Keratinocyte (primary cell): ENCODE measurements at regions not wholly inside any gene's neighbourhood (a gene's known extent, or its start where the extent isn't known, plus 50 kb on each side); places are given as distances from the start of the nearest gene placed in this dataset.

Experiments
- EZH2 ChIP-seq: IDR thresholded peaks from one replicate; pipeline ENCODE4 v1.6.1; 2012; ENCODE audit warnings: inconsistent platforms, mild to moderate bottlenecking, low read length, moderate library complexity
- TF ChIP-seq, protein P1 (sequence below), 3 experiments: IDR thresholded peaks in 1 of 3; conservative IDR thresholded peaks in 1 of 3; optimal IDR thresholded peaks in 1 of 3; 2 replicates in 2 of 3; 3 replicates in 1 of 3; pipeline versions ENCODE3 to v1.5.1; 2011; ENCODE audit warnings: low read length in 3 of 3, mild to moderate bottlenecking in 3 of 3, moderate library complexity in 2 of 3, control low read depth in 1 of 3, inconsistent platforms in 1 of 3; ENCODE audit not compliant: insufficient read depth in 2 of 3; ENCODE audit errors: extremely low read depth in 1 of 3

DNA sequence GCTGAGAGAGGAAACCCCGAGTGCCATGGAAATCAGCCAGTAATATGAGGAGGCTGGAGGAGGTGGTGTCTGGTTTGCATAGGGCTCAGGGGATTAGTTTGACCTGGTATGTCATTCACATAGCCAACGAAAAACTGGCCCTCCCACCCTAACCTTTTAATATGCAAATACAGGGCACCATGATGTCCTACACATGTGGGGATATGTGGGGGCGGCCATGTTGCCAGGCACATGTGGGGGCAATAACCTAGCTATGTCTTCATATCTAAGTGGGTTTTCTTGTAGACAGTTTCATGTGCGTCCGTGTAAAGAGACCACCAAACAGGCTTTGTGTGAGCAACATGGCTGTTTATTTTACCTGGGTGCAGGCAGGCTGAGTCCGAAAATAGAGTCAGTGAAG, 110.1 kb downstream of the MOBP start:
- TF ChIP-seq, protein P1, sequence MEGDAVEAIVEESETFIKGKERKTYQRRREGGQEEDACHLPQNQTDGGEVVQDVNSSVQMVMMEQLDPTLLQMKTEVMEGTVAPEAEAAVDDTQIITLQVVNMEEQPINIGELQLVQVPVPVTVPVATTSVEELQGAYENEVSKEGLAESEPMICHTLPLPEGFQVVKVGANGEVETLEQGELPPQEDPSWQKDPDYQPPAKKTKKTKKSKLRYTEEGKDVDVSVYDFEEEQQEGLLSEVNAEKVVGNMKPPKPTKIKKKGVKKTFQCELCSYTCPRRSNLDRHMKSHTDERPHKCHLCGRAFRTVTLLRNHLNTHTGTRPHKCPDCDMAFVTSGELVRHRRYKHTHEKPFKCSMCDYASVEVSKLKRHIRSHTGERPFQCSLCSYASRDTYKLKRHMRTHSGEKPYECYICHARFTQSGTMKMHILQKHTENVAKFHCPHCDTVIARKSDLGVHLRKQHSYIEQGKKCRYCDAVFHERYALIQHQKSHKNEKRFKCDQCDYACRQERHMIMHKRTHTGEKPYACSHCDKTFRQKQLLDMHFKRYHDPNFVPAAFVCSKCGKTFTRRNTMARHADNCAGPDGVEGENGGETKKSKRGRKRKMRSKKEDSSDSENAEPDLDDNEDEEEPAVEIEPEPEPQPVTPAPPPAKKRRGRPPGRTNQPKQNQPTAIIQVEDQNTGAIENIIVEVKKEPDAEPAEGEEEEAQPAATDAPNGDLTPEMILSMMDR (optimal IDR thresholded peaks at IDR 0.05 in 1 of 3, IDR thresholded peaks at IDR 0.05 in 1 of 3, conservative IDR thresholded peaks at IDR 0.05 in 1 of 3; ENCODE audit: extremely low read depth in 1 of 3, insufficient read depth in 2 of 3, low read length in 3 of 3): no peak
- TF ChIP-seq EZH2: no peak
